WTC11 (cell line): ENCODE measurements at regions not wholly inside any gene's neighbourhood (a gene's known extent, or its start where the extent isn't known, plus 50 kb on each side); places are given as distances from the start of the nearest gene placed in this dataset.

ENCODE experiments used
- ATAC-seq: fragments of 200-7000 bp; cut with Tn5 transposase; 2 replicates; pipeline ENCODE4 v1.10.0; 2021; ENCODE audit warnings: mild to moderate bottlenecking, moderate library complexity
- CTCF ChIA-PET: fragments of 300-600 bp; sonication (Branson Sonifier 250); formaldehyde crosslinking; loops from one replicate; lab custom pipeline; 2021; ENCODE audit warnings: antibody characterized with exemption; lab: Charles Lee
- POLR2A ChIA-PET: fragments of 350-600 bp; sonication (Branson Sonifier 250); formaldehyde crosslinking; loops from one replicate; lab custom pipeline; 2021; ENCODE audit warnings: antibody characterized with exemption; lab: Charles Lee
- DNase-seq: peaks from one replicate; pipeline ENCODE4 v3.0.0; 2021; ENCODE audit warnings: low spot score
- H3K27ac Mint-ChIP-seq: 2 replicates; pipeline ENCODE4 v1.8.0; 2021; ENCODE audit warnings: mixed read lengths
- H3K27me3 Mint-ChIP-seq: 2 replicates; pipeline ENCODE4 v1.8.0; 2021; ENCODE audit warnings: low read depth, mild to moderate bottlenecking, moderate library complexity, mixed read lengths
- H3K36me3 Mint-ChIP-seq: 2 replicates; pipeline ENCODE4 v1.8.0; 2021; ENCODE audit warnings: mixed read lengths
- H3K4me1 Mint-ChIP-seq: 2 replicates; pipeline ENCODE4 v1.8.0; 2022; ENCODE audit warnings: mixed read lengths
- H3K4me3 Mint-ChIP-seq: 2 replicates; pipeline ENCODE4 v1.8.0; 2021; ENCODE audit warnings: mild to moderate bottlenecking, moderate library complexity, mixed read lengths
- H3K9me3 Mint-ChIP-seq: 2 replicates; pipeline ENCODE4 v1.8.0; 2021; ENCODE audit warnings: mixed read lengths
- ATF1 ChIP-seq: sonication (generic); formaldehyde crosslinking; IDR thresholded peaks from 2 replicates; pipeline ENCODE4 v1.8.1; 2023; ENCODE audit warnings: mild to moderate bottlenecking, moderate library complexity, missing genetic modification reagents
- CBFB ChIP-seq: sonication (generic); formaldehyde crosslinking; IDR thresholded peaks from 2 replicates; pipeline ENCODE4 v1.8.1; 2022; ENCODE audit warnings: mild to moderate bottlenecking, low read depth, missing genetic modification reagents
- ETV6 ChIP-seq: sonication (generic); formaldehyde crosslinking; IDR thresholded peaks from 2 replicates; pipeline ENCODE4 v1.8.1; 2022; ENCODE audit warnings: mild to moderate bottlenecking, missing genetic modification reagents
- GABPB1 ChIP-seq: sonication (generic); formaldehyde crosslinking; IDR thresholded peaks from 2 replicates; pipeline ENCODE4 v1.8.1; 2023; ENCODE audit warnings: mild to moderate bottlenecking, missing genetic modification reagents
- NFE2L1 ChIP-seq: sonication (generic); formaldehyde crosslinking; IDR thresholded peaks from 2 replicates; pipeline ENCODE4 v1.8.1; 2023; ENCODE audit warnings: missing genetic modification reagents
- NR3C1 ChIP-seq: sonication (generic); formaldehyde crosslinking; conservative IDR thresholded peaks from 2 replicates; pipeline ENCODE4 v1.8.1; 2023; ENCODE audit warnings: low read depth, mild to moderate bottlenecking, missing genetic modification reagents
- PRRX2 ChIP-seq: fragments of 250-450 bp; sonication (Bioruptor Pico); IDR thresholded peaks from 2 replicates; pipeline ENCODE4 v1.8.0; 2021; ENCODE audit warnings: mild to moderate bottlenecking
- SOX15 ChIP-seq: fragments of 250-450 bp; sonication (Bioruptor Pico); IDR thresholded peaks from 2 replicates; pipeline ENCODE4 v1.9.0; 2021; ENCODE audit warnings: mild to moderate bottlenecking
- TEAD1 ChIP-seq: sonication (generic); formaldehyde crosslinking; IDR thresholded peaks from 2 replicates; pipeline ENCODE4 v1.8.0; 2022; ENCODE audit warnings: mild to moderate bottlenecking, missing genetic modification reagents
- ZNF396 ChIP-seq: fragments of 250-450 bp; sonication (Bioruptor Pico); IDR thresholded peaks from 2 replicates; pipeline ENCODE4 v1.8.0; 2021; ENCODE audit warnings: mild to moderate bottlenecking, moderate library complexity, borderline replicate concordance
- TF ChIP-seq, protein P1 (sequence below): sonication (generic); formaldehyde crosslinking; IDR thresholded peaks from 2 replicates; pipeline ENCODE4 v1.8.0; 2023; ENCODE audit warnings: mild to moderate bottlenecking, missing genetic modification reagents
- TF ChIP-seq, protein P2 (sequence below): fragments of 250-450 bp; sonication (Bioruptor Pico); IDR thresholded peaks from 2 replicates; pipeline ENCODE4 v1.9.0; 2021; ENCODE audit warnings: mild to moderate bottlenecking
- TF ChIP-seq, protein P3 (sequence below): sonication (generic); formaldehyde crosslinking; IDR thresholded peaks from 2 replicates; pipeline ENCODE4 v1.8.1; 2023; ENCODE audit warnings: mild to moderate bottlenecking, missing genetic modification reagents, borderline replicate concordance
- TF ChIP-seq, protein P4 (sequence below): fragments of 250-450 bp; sonication (Bioruptor Pico); IDR thresholded peaks from 2 replicates; pipeline ENCODE4 v1.9.0; 2021; ENCODE audit warnings: mild to moderate bottlenecking
- TF ChIP-seq, protein P5 (sequence below): fragments of 250-450 bp; sonication (Bioruptor Pico); IDR thresholded peaks from 2 replicates; pipeline ENCODE4 v2.1.2; 2022; ENCODE audit warnings: mild to moderate bottlenecking, moderate library complexity
- TF ChIP-seq, protein P6 (sequence below): sonication (generic); formaldehyde crosslinking; IDR thresholded peaks from 2 replicates; pipeline ENCODE4 v1.8.0; 2022; ENCODE audit warnings: mild to moderate bottlenecking, missing genetic modification reagents
- TF ChIP-seq, protein P7 (sequence below): fragments of 200-600 bp; IDR thresholded peaks from 2 replicates; pipeline ENCODE4 v1.8.0; 2022; ENCODE audit warnings: antibody characterized with exemption

DNA sequence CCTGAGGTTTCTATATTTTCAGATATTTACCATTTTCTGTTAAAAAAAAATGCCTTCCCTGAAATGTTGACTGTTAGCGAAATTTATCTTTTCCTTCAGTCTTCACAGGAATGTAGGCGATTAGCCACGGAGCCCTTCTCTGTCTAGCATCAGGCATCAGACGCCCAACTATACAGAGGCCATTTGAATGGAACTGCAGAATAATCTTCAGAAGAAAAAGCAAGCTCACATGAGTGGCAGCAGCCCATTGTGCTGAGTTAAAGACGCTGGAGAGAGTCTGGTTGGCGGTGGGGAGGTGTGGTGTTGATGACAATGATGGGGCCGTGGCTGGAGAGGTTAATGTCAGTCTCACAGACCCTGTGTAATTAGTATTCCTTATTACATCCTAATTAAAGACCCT is 196.8 kb upstream of the LEF1 start (continued):
- TF ChIP-seq, protein P1, sequence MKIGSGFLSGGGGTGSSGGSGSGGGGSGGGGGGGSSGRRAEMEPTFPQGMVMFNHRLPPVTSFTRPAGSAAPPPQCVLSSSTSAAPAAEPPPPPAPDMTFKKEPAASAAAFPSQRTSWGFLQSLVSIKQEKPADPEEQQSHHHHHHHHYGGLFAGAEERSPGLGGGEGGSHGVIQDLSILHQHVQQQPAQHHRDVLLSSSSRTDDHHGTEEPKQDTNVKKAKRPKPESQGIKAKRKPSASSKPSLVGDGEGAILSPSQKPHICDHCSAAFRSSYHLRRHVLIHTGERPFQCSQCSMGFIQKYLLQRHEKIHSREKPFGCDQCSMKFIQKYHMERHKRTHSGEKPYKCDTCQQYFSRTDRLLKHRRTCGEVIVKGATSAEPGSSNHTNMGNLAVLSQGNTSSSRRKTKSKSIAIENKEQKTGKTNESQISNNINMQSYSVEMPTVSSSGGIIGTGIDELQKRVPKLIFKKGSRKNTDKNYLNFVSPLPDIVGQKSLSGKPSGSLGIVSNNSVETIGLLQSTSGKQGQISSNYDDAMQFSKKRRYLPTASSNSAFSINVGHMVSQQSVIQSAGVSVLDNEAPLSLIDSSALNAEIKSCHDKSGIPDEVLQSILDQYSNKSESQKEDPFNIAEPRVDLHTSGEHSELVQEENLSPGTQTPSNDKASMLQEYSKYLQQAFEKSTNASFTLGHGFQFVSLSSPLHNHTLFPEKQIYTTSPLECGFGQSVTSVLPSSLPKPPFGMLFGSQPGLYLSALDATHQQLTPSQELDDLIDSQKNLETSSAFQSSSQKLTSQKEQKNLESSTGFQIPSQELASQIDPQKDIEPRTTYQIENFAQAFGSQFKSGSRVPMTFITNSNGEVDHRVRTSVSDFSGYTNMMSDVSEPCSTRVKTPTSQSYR (CRISPR knock-in tag): no peak
- TF ChIP-seq, protein P2, sequence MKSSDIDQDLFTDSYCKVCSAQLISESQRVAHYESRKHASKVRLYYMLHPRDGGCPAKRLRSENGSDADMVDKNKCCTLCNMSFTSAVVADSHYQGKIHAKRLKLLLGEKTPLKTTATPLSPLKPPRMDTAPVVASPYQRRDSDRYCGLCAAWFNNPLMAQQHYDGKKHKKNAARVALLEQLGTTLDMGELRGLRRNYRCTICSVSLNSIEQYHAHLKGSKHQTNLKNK: no peak
- TF ChIP-seq TEAD1 (no peak), ZNF396 (CRISPR knock-in tag) (no peak), NFE2L1 (CRISPR knock-in tag) (no peak), SOX15 (no peak)

DNA sequence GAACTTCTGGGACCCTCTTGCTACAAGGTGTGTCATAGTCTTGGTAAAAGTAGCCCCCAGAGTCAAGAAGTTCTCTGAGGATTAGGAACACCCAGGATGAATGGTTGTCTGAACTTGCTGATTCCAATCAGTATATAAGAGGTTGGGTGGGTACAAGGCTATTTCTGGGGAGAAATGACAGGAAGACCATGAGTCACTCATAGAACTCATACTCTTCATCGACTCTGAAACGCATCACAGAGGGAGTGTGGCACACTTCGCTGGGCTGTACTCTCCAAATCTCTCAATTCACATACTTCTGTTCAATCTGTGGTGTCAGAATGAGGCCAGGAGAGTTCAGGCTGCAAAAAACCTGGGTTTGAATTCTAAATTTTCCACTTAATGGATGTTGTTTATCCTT is 193.2 kb upstream of the LEF1 start:
- DNase-seq: no peak
- H3K9me3 Mint-ChIP-seq: no peaks in the 10 kb centered on the region
- ChIA-PET POLR2A (no interaction called here), CTCF (no interaction called here)
- peaks cover 19% of the 10 kb centered on the region for H3K4me1 Mint-ChIP-seq
- no peak overlapping the region for H3K27ac Mint-ChIP-seq
- no peaks in the 10 kb centered on the region for H3K36me3 Mint-ChIP-seq
- H3K4me3 Mint-ChIP-seq: no peak overlapping the region
- 0 out of 2 replicates have a peak, but pooled peaks cover 3% of the 10 kb centered on the region for H3K27me3 Mint-ChIP-seq
- TF ChIP-seq CBFB (CRISPR knock-in tag) (no peak), ATF1 (CRISPR knock-in tag) (no peak), GABPB1 (no peak), NR3C1 (CRISPR knock-in tag) (no peak), PRRX2 (CRISPR knock-in tag) (no peak), ZNF396 (CRISPR knock-in tag) (no peak), ETV6 (CRISPR knock-in tag) (no peak)
- TF ChIP-seq, protein P3, sequence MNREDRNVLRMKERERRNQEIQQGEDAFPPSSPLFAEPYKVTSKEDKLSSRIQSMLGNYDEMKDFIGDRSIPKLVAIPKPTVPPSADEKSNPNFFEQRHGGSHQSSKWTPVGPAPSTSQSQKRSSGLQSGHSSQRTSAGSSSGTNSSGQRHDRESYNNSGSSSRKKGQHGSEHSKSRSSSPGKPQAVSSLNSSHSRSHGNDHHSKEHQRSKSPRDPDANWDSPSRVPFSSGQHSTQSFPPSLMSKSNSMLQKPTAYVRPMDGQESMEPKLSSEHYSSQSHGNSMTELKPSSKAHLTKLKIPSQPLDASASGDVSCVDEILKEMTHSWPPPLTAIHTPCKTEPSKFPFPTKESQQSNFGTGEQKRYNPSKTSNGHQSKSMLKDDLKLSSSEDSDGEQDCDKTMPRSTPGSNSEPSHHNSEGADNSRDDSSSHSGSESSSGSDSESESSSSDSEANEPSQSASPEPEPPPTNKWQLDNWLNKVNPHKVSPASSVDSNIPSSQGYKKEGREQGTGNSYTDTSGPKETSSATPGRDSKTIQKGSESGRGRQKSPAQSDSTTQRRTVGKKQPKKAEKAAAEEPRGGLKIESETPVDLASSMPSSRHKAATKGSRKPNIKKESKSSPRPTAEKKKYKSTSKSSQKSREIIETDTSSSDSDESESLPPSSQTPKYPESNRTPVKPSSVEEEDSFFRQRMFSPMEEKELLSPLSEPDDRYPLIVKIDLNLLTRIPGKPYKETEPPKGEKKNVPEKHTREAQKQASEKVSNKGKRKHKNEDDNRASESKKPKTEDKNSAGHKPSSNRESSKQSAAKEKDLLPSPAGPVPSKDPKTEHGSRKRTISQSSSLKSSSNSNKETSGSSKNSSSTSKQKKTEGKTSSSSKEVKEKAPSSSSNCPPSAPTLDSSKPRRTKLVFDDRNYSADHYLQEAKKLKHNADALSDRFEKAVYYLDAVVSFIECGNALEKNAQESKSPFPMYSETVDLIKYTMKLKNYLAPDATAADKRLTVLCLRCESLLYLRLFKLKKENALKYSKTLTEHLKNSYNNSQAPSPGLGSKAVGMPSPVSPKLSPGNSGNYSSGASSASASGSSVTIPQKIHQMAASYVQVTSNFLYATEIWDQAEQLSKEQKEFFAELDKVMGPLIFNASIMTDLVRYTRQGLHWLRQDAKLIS (CRISPR knock-in tag): no peak
- TF ChIP-seq, protein P4, sequence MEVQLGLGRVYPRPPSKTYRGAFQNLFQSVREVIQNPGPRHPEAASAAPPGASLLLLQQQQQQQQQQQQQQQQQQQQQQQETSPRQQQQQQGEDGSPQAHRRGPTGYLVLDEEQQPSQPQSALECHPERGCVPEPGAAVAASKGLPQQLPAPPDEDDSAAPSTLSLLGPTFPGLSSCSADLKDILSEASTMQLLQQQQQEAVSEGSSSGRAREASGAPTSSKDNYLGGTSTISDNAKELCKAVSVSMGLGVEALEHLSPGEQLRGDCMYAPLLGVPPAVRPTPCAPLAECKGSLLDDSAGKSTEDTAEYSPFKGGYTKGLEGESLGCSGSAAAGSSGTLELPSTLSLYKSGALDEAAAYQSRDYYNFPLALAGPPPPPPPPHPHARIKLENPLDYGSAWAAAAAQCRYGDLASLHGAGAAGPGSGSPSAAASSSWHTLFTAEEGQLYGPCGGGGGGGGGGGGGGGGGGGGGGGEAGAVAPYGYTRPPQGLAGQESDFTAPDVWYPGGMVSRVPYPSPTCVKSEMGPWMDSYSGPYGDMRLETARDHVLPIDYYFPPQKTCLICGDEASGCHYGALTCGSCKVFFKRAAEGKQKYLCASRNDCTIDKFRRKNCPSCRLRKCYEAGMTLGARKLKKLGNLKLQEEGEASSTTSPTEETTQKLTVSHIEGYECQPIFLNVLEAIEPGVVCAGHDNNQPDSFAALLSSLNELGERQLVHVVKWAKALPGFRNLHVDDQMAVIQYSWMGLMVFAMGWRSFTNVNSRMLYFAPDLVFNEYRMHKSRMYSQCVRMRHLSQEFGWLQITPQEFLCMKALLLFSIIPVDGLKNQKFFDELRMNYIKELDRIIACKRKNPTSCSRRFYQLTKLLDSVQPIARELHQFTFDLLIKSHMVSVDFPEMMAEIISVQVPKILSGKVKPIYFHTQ (CRISPR knock-in tag): no peak
- TF ChIP-seq, protein P5, sequence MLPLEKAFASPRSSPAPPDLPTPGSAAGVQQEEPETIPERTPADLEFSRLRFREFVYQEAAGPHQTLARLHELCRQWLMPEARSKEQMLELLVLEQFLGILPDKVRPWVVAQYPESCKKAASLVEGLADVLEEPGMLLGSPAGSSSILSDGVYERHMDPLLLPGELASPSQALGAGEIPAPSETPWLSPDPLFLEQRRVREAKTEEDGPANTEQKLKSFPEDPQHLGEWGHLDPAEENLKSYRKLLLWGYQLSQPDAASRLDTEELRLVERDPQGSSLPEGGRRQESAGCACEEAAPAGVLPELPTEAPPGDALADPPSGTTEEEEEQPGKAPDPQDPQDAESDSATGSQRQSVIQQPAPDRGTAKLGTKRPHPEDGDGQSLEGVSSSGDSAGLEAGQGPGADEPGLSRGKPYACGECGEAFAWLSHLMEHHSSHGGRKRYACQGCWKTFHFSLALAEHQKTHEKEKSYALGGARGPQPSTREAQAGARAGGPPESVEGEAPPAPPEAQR (CRISPR knock-in tag): no peak
- TF ChIP-seq, protein P6, sequence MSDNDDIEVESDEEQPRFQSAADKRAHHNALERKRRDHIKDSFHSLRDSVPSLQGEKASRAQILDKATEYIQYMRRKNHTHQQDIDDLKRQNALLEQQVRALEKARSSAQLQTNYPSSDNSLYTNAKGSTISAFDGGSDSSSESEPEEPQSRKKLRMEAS (CRISPR knock-in tag): no peak
- TF ChIP-seq, protein P7, sequence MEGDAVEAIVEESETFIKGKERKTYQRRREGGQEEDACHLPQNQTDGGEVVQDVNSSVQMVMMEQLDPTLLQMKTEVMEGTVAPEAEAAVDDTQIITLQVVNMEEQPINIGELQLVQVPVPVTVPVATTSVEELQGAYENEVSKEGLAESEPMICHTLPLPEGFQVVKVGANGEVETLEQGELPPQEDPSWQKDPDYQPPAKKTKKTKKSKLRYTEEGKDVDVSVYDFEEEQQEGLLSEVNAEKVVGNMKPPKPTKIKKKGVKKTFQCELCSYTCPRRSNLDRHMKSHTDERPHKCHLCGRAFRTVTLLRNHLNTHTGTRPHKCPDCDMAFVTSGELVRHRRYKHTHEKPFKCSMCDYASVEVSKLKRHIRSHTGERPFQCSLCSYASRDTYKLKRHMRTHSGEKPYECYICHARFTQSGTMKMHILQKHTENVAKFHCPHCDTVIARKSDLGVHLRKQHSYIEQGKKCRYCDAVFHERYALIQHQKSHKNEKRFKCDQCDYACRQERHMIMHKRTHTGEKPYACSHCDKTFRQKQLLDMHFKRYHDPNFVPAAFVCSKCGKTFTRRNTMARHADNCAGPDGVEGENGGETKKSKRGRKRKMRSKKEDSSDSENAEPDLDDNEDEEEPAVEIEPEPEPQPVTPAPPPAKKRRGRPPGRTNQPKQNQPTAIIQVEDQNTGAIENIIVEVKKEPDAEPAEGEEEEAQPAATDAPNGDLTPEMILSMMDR: no peak
- TF ChIP-seq, all 79 proteins: peak for 0
- no peak for ATAC-seq
